HG03469 (cell line): ENCODE measurements at regions not wholly inside any gene's neighbourhood (a gene's known extent, or its start where the extent isn't known, plus 50 kb on each side); places are given as distances from the start of the nearest gene placed in this dataset.
"Not testable (repeated sequence)": the region's sequence is repeated elsewhere in the genome, so short reads cannot be mapped to it uniquely, and the experiment has no call there.

Experiments
- ATAC-seq: cut with Tn5 transposase; IDR thresholded peaks from one replicate; pipeline ENCODE4 v1.9.1; 2021; ENCODE audit warnings: mild to moderate bottlenecking, moderate library complexity, moderate number of reproducible peaks; ENCODE audit not compliant: unreplicated experiment

DNA sequence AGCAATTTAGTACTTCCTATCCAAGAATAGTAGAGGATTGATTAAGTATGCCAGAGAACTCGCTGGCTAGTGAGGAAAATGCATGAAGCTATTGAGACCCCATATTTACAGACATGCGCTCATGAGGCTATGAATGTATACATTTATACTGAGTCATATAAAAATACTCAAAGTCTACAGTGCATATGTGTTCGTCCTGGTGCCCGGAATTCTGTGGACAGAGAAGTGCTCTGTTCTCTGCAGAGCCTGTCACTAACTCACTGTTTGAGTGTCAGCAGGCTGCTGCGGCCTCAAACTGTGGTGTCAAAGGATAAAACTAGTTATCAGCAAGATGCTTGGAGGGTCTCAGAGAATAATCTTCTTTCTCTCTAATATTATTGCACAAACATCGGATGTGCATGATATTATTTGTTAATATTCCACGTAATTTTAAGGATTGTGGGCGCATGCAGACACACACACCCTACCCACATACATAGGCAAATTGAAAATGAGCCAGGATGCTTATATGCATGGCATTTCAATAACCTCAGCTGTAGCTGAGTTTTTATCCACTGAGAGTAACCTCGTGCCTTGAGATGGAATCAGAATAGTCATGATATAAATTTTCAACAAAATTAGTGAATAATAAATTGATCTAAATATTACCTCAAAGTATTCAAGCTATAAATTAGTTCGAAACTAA, 50.0 kb upstream of the TSC22D2 start:
- ATAC-seq: no peak

DNA sequence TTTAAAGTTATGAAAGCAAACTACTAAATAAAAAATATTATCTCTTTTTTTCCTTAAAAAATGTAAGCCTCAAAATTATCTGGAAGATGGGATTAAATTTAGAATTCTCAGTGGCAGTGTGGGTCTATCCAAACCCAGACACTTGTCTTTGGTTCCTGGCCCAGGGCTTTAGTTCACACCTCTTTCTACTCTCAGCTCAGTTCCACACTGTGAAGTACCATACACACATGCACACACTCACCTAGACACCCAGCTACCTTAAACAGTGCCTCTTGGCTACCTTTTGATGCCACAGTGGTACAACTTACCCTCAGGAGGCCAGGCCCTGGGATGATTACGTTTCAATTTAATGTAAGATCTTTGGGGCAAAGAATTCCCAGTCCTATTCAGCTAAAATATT, 51.0 kb upstream of the TSC22D2 start:
- no peak for ATAC-seq

DNA sequence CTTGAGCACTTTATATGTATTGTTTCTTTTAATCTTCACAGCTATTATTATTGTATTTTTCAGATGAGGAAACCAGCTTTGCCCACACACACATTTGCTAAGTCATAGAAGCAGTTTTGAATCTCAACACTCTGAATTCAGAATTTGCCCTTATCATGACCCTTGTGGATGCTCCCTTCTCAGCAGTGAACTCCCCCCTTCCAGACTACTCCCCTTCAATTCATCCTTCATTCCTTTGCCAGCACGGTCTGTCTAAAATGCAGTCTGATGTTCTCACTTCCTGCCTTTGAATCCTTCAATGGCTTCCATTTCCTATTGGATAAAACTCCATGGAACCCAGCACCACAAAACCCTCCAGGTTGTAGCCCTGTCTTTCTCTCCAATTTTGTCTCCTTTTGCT, 52.5 kb upstream of the TSC22D2 start:
- no peak for ATAC-seq

DNA sequence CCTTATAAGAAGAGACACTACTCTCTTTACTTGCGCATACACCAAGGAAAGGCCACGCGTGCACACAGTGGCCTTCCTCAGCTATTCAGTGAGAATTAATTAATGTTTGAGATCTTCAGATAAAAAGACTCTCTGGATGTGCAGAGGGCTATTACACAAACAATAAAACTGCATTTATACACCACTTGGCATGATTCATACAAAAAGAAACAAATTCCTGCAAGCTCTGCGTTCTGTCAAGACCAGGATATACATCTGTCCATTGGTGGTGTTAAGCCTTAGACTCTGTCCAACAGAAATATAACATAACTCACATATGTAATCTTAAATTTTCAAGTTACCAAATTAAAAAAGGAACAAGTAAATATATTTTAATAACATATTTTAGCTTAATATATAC, 55.2 kb upstream of the TSC22D2 start:
- no peak for ATAC-seq

DNA sequence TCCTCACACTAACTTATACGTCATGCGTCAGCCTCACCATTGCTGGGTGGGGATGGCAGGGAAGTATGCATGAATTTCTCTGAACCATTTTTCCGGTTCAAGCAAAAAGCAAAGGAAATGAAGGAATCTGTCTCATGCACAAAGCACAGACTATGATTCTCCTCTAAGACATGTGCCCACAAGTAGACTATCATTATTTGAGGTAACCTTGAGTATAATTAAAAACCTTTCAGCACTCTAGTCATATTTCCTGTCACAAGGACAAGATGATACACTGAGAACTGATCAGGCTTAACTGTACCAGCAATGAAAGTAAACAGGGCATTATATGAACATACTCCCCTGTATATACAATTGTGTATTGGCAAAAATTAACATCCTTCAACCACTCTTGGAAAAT, 56.7 kb upstream of the TSC22D2 start:
- no peak for ATAC-seq

DNA sequence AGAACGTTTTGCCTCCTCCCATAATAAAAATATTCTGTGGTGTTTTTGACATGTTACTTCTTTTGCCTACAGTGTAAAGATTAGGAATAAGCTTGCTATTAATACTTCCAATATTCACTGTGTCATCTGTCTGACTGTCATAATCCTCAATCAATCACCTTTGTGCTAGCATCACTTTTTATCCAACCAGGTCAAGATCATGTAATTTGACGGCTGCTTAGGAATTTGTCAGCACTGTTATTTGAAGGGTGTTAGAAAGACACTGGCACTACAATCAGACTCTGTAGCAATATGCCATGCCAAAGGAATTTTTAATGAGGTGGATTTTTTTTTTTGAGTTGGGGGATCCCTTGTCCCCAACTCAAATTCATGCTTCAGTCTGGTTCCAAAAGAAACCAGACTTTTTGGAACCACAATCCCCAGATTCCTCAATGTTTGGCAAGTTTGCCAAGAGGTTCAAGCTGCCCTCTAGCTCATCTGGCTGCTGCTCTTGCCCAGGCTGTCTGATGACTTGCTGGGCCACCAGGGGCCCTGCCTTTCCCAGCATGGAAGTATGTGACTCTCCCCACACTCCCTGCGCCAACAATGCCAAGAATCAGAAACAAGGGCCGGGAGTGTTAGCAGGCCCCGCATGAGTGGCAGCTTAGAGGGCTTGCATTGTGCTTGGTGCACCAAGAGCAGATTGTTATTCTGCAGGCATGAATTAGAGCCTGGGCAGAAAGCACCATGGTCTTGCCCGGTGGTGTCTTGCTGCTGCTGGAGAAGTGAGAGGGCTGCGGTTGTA, 58.6 kb upstream of the TSC22D2 start:
- ATAC-seq: no peak

DNA sequence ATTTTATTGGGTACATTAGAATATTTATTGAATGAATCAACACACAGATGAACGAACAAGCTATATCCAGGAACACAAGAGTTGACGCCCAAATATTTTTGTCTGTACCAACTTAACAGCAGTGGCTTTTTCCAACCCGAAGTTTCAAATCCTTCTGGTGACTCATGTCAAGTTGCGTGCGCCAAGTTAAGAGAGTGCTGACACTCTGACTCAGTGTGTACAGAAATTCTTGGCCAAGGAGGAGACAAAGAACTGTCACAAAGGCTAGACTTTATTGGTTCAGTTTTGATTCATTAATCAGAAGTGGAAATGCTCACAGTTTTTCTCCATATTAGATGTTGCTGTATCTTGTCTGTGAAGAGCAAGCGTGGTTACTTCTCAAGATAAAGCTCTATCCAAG, 59.6 kb upstream of the TSC22D2 start:
- ATAC-seq: no peak

DNA sequence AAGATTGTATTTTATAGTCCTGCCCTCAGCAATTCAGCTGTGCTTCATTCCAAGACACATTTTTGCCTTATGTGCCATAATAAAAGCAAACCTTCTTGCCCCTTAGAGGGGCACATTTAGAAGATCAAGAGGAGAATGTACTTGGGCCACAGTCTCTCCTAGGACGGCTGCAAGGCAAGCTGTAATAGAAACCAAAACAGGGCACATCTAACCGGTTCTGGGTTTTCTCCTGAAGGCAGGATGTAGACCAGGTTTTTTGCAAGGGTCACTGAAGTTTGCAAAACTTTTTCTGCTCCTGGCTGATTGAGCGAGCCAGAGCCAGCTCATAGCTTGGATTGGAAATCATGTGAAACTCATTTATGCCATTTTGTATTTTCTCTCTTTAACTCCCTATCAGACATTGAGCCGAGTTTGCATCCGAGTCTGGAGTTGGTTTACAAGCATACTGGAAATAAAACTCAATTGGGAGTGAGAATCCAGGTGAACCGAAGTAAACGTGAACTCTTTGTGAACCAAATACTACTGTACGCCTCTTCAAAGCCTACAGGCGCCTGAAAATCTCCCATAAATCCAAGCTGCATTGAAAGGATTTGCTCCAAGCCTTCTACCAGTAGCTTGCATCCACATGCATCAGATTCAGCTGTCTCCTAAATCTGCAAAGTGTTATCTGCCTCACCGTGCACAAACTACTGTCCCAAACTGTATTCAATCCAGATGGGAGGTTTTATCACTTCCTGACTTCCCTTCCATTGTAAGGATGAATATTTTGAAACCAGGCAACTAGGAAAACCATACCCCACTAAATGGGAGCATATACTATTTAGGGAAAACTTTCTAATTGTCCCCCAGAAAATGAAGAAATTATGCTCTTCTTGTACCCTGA, 60.9 kb upstream of the TSC22D2 start:
- ATAC-seq: no peak

DNA sequence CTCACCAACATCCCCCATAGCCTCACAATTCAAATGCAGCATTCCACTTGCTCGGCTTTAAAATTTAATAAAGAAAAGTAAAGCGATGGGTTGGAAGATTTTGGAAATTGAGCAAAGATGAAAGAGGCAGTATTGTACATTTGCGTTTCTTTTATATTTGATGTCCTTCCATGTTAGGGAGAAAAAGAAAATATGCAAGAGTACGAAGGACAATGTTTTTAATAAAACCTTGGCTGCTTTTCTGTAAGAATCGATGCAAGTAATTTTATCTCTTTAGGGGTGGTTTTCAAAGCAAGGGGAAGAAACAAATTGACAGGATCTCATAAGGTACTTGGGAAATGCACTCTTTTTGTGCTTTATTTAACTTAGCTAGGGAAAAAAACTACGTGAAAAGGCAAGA, 61.8 kb upstream of the TSC22D2 start:
- ATAC-seq: no peak

DNA sequence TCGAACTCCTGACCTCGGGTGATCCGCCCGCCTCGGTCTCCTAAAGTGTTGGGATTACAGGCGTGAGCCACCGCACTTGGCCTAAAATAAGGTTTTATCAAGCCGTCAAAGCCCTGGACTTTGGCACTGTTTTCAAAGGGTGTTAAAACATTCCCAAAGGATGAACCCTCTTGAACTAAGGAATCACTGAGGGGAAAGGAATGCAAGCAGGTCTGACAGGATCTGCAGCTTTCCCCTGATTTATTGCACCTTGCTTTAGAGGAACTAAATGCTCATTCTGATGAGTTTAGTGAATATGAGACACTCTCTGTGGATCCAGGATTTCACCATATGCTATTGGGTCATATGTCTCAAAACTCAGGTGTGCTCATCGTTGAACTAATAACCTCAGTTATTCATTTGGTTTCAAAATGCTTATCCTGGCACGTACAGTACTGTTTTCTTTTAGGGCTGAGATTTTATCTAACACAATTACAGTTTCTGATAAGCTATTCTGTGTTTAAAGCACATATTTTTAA, 63.0 kb upstream of the TSC22D2 start:
- no peak for ATAC-seq

DNA sequence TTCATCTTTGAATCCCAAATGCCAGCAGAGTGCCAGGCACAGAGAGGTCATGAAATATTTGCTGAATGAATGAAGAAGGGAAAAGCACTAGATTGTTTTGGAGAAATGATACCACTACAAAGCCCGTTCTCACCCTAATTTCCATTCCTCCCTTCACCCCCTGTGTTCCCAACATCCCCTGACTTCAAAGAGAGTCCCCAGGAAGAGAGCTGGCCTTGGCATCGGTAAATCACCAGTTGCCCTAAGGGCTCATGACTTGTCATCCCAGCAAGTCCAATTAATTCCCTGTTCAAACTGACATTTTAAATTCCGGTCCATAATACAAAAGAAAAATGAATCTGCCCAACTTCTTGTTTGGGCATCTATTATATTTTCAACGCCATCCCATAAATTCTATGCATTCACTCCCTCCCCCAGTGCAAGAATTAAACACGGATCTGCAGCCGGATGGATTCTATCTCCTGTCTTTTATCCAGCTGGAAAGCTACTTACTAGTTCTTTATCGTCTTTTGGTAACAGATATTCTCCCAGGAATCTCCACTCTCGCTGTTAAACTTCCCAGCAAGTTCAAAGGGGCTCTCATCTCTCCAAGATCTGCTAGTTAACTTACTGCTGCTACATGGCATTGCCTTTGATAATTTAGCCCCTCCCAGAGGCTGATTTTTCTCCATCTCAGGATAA, 63.9 kb upstream of the TSC22D2 start:
- no peak for ATAC-seq

DNA sequence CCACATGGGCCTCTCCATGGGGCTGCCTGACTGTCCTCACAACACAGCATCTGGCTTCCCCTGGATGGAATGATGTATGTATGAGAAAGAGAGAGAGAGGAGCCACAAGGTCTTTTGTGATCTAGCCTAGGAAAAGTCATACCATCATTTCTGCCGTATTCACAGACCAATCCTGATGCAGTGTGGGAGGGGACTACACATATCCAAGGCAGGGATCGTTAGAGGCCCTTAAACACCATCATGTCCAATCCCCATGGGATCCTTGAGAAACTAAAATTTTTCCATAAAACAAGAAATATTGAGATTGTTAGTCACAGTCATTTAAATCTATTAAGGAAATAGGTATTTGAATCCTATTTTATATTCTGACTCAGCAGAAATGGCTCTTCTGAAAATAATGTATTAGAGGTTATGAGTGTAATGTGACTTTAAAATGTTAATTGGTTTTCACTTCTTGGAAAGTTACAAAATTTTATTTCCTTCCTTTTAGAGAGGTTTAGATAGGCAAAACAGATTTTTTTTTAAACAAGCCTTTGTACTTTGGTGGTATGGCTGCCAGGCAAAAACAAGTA, 65.1 kb upstream of the TSC22D2 start:
- ATAC-seq: no peak

DNA sequence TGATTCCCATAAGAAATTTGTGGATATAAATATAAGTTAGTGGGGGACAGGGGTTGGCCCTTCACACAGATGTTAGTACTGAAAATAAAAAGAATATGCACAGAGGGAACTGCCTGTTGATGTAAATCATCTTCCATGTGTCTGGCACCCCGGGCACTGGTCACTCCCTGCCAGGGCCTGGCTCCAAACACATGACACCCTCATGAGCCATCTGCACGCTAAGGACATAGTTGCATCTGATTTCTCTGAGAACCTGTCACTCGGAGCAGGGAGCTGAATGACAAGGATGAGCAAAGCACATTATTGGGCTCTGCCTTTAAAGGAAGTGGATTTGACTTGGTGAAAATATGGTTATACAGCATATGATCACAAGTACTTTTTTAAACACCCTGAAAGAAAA, 66.2 kb upstream of the TSC22D2 start:
- no peak for ATAC-seq

DNA sequence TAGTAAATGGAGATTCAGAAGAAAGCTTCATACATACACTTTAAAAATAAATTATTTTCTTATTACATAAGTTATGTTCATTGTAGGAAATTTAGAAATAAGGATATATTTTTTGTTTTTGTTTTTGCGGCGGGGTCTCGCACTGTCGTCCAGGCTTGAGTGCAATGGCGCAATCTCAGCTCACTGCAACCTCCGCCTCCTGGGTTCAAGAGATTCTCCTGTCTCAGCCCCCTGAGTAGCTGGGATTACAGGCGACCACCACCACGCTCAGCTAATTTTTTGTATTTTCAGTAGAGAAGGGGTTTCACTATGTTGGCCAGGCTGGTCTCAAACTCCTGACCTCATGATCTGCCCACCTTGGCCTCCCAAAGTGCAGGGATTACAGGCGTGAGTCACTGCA, 71.7 kb upstream of the TSC22D2 start:
- not testable (repeated sequence) for ATAC-seq

DNA sequence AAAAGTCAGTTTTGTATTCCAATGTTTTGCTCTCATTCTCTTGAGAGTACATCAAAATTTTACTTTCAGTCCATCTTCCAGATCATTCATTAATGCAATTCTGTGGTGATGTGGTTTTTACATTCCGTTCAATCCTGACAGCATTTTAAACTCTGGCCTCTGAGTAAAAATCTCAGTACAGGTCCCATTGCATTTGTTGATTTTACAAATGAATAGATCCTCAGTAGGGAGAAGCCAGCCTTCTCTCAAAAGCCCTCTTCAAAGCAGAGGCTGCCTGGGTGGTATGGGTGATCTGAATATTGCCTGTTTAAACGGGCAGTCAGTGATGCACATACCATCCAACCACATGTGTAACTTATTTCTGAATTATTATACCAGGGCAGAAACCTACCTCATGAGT, 72.5 kb upstream of the TSC22D2 start:
- ATAC-seq: no peak

DNA sequence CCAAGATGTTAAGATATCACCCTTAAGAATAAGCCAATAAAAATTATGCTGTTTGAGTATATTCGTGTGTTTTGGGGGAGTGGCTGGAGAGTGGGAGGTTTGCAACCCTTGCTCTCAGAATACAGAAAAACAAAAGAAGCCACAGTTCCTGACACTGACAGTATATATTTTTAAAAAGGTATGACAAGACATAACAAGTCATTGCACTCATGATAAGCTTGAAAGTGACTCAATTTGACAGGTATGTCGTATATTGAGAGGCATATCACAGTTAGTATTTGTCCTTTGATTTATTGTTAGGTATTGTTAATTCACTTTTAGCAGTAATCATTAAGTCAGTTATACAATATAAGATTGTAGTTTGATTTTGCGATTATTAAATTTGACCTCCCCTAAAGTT, 73.1 kb upstream of the TSC22D2 start:
- ATAC-seq: no peak

DNA sequence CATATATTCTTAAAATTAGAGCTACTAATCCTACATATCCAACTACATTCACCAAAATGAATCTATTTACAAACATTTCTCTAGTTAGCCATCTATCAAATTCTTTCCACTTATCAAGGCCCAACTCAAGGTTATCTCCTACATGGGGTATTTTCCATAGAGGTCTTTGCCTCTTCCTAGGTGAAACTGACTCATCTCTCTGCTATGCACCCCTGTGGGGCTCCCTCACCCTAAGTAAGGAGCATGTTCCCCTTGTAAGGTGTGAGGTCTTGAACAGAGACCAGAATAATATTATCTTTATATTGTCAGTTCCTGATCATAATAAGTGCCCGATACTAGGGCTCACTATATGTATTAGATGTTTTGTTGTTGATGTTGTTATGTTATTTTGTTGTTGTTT, 74.6 kb upstream of the TSC22D2 start:
- no peak for ATAC-seq

DNA sequence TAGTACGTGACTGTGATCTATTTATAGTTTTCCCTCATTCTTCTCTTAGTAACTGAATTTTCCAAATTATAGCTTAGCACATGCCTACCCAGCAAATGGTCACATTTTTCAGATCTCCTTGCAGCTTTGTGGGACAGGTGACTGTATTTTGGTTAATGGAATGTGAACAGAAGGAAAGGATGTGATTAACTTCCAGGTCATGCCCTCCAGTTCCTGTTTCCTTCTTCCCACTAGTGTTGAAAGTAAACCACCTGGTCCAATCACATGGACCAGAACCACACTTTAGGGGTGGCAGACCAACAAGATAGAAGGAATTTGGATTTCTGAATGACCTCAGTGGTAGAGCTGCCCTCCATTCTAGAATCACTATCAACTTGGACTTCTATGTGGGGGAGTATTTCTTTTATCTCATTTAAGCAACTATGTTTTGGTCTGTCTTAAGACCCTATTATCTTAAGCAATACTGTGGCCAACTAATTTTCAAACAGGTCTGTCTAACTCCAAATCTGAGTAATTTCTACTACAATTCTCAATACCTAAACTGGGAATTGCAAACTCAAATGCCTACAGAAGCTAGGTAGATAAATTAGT, 76.0 kb upstream of the TSC22D2 start:
- no peak for ATAC-seq

DNA sequence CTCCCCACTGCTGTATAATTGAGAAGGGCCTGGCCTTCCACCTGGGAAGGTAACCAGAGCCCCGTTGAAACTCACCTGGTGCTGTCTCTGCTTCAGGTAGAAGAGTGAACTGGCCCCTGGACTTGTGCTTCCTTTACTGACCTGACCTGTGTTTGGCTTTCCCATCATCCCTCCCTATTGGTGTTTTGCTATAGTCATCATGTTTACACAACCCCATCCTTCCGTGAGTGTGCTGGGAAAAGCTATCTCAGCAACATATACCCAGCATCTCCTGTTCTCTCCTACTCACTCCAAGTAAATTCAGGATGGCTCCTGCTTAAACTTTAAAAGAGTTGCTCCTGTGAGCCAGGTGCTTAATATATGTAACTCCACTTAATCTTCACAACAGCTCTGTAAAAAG, 77.2 kb upstream of the TSC22D2 start:
- ATAC-seq: no peak

DNA sequence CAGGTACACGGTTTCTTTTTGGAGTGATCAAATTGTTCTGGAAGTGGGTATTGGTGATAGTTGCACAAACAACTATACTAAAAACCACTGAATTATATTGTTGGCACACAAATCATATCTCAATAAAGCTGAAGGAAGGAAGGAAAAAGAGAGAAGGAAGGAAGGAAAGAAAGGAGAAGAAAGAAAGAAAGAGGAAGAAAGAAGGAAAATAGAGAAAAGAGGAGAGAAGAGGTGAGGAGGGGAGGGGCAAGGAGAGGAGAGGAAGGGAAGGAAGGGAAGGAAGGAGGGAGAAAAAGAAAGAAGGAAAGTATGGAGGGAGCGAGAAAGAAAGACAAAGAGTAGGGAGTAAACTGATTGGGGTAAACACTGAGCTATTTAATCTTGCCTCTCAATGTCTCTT, 77.9 kb upstream of the TSC22D2 start:
- no peak for ATAC-seq
